ENCODE measurements at regions not wholly inside any gene's neighbourhood (a gene's known extent, or its start where the extent isn't known, plus 50 kb on each side); places are given as distances from the start of the nearest gene placed in this dataset.

- Histone ChIP-seq H3K27ac (ENCODE audit: insufficient read depth, low read depth, low read length) (no peak overlapping the region), H4K20me1 (replicated peaks; ENCODE audit: control insufficient read depth, extremely low read depth, insufficient read depth, low read length) (no peaks in the 10 kb centered on the region), H3K9ac (replicated peaks; ENCODE audit: extremely low read depth, insufficient read depth, low read length) (no peak overlapping the region), H3K79me2 (ENCODE audit: control insufficient read depth, insufficient read depth, low read length) (no peaks in the 10 kb centered on the region), H2AFZ (ENCODE audit: low read depth, low read length) (no peak overlapping the region), H3K4me3 (replicated peaks in 1 of 3; ENCODE audit: insufficient read depth in 1 of 3, low read depth in 1 of 3, low read length in 3 of 3) (no peak overlapping the region), H3K4me2 (ENCODE audit: insufficient read depth, low read length) (no peak overlapping the region), H3K9me3 (replicated peaks; ENCODE audit: control insufficient read depth, insufficient read depth, low read length) (no peaks in the 10 kb centered on the region), H3K27me3 (ENCODE audit: control insufficient read depth in 2 of 2, insufficient read depth in 2 of 2, low read length in 2 of 2) (no peaks in the 10 kb centered on the region), H3K9me1 (replicated peaks; ENCODE audit: control insufficient read depth, extremely low read depth, insufficient read depth, low read length) (no peaks in the 10 kb centered on the region), H3K4me1 (ENCODE audit: control insufficient read depth, extremely low read depth, insufficient read depth, low read length) (no peaks in the 10 kb centered on the region), H3K36me3 (ENCODE audit: control insufficient read depth in 2 of 2, extremely low read depth in 1 of 2, insufficient read depth in 2 of 2, low read length in 2 of 2) (no peaks in the 10 kb centered on the region)
- TF ChIP-seq JUN (IDR thresholded peaks at IDR 0.05; ENCODE audit: borderline replicate concordance, insufficient read depth, insufficient read length, low read depth) (no peak), POLR2AphosphoS5 (IDR thresholded peaks at IDR 0.05; ENCODE audit: insufficient read depth, low read depth, low read length) (no peak), FOS (IDR thresholded peaks at IDR 0.05; ENCODE audit: borderline replicate concordance, insufficient read depth, low read length) (no peak), POLR2A (IDR thresholded peaks at IDR 0.05; ENCODE audit: low read depth, low read length) (no peak), EZH2 (IDR thresholded peaks at IDR 0.05; ENCODE audit: borderline replicate concordance, low read depth, low read length, severe bottlenecking) (no peak)
- dilution Hi-C loops (cut with MboI; ENCODE audit: extremely low pct_ligation_motif_present, low sequenced_read_pairs): no loop called here
- ChIA-PET CTCF (no interaction called here), POLR2A (no interaction called here)
- DNase-seq (ENCODE audit: low read depth, low spot score) (no peak), FAIRE-seq (no peak)
- no TSS peak for BruUV-seq (replicated peaks)
- intact Hi-C loops (cut with micrococcal nuclease): no loop called here
Measured at GRCh38 chr11:119786431-119787073, 57.6 kb upstream of the NECTIN1 start.

GRCh38 chr11:119785131-119785530 is 56.1 kb upstream of the NECTIN1 start:
- TF ChIP-seq FOS (IDR thresholded peaks at IDR 0.05; ENCODE audit: borderline replicate concordance, insufficient read depth, low read length) (no peak), EZH2 (IDR thresholded peaks at IDR 0.05; ENCODE audit: borderline replicate concordance, low read depth, low read length, severe bottlenecking) (no peak), JUN (IDR thresholded peaks at IDR 0.05; ENCODE audit: borderline replicate concordance, insufficient read depth, insufficient read length, low read depth) (no peak), POLR2A (IDR thresholded peaks at IDR 0.05; ENCODE audit: low read depth, low read length) (no peak), MAX (IDR thresholded peaks at IDR 0.05; ENCODE audit: insufficient read depth, insufficient read length) (no peak)
- FAIRE-seq (no peak), DNase-seq (ENCODE audit: low read depth, low spot score) (no peak)
- dilution Hi-C loops (cut with MboI; ENCODE audit: extremely low pct_ligation_motif_present, low sequenced_read_pairs): no loop called here
- Histone ChIP-seq H3K4me3 (replicated peaks in 1 of 3; ENCODE audit: insufficient read depth in 1 of 3, low read depth in 1 of 3, low read length in 3 of 3) (no peak overlapping the region), H3K36me3 (ENCODE audit: control insufficient read depth in 2 of 2, extremely low read depth in 1 of 2, insufficient read depth in 2 of 2, low read length in 2 of 2) (no peaks in the 10 kb centered on the region), H4K20me1 (replicated peaks; ENCODE audit: control insufficient read depth, extremely low read depth, insufficient read depth, low read length) (no peaks in the 10 kb centered on the region), H3K4me1 (ENCODE audit: control insufficient read depth, extremely low read depth, insufficient read depth, low read length) (no peaks in the 10 kb centered on the region), H3K79me2 (ENCODE audit: control insufficient read depth, insufficient read depth, low read length) (no peaks in the 10 kb centered on the region), H2AFZ (ENCODE audit: low read depth, low read length) (no peak overlapping the region), H3K9ac (replicated peaks; ENCODE audit: extremely low read depth, insufficient read depth, low read length) (no peak overlapping the region), H3K27ac (ENCODE audit: insufficient read depth, low read depth, low read length) (no peak overlapping the region), H3K9me1 (replicated peaks; ENCODE audit: control insufficient read depth, extremely low read depth, insufficient read depth, low read length) (no peaks in the 10 kb centered on the region), H3K27me3 (ENCODE audit: control insufficient read depth in 2 of 2, insufficient read depth in 2 of 2, low read length in 2 of 2) (no peaks in the 10 kb centered on the region), H3K9me3 (replicated peaks; ENCODE audit: control insufficient read depth, insufficient read depth, low read length) (no peaks in the 10 kb centered on the region), H3K4me2 (ENCODE audit: insufficient read depth, low read length) (no peak overlapping the region)
- ChIA-PET CTCF (no interaction called here), POLR2A (no interaction called here)
- BruUV-seq (replicated peaks): no TSS peak
- intact Hi-C loops (cut with micrococcal nuclease): no loop called here

All from endothelial cell of umbilical vein (primary cell).